Middle frontal gyrus (tissue), 1 donor: ENCODE measurements at regions not wholly inside any gene's neighbourhood (a gene's known extent, or its start where the extent isn't known, plus 50 kb on each side); places are given as distances from the start of the nearest gene placed in this dataset.
"Not testable (repeated sequence)": the region's sequence is repeated elsewhere in the genome, so short reads cannot be mapped to it uniquely, and the experiment has no call there.

Experiments
- DNase-seq: peaks from one replicate; pipeline ENCODE4 v3.0.0-alpha.2; 2015; ENCODE audit warnings: low spot score; ENCODE audit errors: extremely low spot score

DNA sequence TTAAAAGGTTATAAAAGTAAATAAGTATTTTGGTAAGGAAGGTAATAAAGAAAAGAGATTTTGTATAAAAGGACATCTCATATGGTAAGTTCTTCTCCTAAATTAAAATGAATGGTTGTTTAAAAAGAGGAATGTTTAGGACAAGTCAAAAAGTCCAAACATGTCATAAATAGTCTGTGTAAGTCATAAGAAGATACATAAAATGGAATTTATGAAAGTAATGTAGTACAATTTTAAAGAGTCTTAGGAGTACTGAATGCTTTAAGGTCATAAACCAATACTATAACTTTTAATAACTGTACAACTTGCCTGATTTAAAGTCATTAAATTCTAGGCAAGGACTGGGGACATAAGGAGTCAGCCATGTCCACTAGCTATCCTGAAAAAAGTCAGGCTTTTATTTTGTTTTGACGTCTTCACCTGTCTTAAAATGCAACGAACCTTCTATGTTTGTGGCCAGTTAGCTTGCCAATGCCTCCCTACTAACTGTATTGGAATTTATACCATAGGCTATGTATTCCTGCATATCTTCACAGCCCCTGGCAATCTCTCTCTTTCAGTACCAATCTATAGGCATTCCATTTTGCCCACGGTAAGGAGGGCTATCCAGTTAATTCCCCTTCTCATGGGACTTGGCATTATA, 312.3 kb upstream of the LRRTM4 start:
- no peak for DNase-seq

DNA sequence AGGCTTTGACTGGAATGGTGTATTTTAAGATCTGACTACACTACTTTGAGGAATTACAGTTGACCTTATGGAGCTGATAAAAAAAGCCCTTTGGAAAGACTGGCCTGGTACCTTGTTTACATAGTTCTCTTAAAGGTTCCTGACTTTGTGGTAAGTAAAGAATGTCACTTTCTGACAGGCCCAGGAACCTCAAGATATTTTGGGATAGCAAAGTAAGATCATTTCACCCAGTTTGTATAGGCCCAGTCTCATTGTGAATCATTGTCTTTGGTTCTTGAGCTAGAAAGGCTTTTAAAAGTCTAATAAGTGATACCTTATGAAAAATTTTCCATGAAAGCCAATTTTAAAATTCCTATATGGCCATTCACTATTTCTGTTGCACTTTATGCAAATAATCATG, 316.3 kb upstream of the LRRTM4 start:
- no peak for DNase-seq

DNA sequence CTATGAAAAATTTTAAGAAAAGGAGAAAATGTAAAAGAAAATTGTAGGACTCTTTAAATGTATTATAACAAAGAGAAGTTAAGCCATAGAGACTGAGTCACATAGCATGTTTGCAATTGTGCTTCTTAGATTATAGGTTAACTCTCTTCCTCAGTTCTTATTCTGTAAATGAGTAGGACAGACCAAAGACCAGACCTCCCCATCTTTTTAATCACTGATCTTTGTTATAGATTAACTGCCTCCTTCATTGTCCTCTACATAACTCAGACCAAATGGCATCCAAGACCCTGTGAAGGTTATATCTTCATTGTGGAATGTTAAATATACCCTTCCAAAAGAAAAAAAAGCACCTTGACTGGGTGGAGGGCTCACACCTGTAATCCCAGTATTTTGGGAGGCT, 316.9 kb upstream of the LRRTM4 start:
- no peak for DNase-seq

DNA sequence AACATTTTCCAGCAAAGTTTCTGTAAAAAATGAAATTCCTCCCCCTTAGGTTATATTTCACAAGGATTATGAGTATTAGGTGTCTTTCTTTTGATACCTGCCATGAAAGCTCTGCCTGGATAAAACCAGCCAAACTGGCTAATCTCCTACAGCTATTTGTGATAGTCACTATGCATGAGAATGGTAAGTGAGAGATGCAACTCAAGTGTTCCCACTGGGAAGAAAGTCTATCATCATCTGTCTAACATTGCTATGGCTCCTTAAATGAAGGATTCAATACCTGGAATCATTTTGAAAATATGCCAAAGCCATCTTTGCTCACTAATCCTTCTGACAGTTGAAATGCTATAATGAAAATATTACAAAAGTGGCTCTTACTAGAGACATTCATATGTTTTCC, 339.9 kb upstream of the LRRTM4 start:
- no peak for DNase-seq

DNA sequence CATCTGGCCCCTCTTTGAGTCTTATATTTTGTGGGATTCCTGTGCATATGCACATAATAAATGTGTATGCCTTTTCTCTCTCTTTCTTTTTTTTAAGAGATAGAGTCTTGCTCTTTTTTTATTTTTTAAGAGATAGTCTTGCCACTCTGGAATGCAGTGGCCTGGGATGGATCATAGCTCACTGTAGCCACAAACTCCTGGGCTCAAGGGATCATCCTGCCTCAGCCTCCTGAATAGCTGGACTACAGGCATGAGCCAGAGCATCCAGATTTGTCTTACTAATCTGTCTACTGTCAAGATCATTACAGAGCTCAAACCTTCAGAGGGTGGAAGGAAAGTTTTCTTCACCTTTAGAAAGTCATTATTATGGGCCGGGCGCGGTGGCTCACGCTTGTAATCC, 342.2 kb upstream of the LRRTM4 start:
- no peak for DNase-seq

DNA sequence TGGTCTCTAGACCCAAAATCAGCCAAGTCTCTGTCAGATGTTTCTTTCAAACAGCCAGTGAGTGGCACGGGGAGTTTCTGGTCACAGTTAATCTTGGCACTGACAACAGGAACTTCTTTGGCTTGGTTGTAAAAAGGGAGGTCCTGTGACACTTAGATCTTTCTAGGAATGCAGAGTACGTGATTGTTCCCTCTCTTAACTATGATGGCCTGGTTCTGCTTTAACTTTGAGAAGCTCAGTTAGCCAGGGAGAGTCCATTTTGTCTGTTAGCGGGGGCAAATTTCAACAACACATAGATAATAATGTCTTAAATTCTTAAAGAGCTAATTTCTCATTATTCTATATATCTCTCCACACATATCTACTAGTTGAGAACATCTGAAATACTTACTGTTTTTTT, 344.5 kb upstream of the LRRTM4 start:
- DNase-seq = no peak

DNA sequence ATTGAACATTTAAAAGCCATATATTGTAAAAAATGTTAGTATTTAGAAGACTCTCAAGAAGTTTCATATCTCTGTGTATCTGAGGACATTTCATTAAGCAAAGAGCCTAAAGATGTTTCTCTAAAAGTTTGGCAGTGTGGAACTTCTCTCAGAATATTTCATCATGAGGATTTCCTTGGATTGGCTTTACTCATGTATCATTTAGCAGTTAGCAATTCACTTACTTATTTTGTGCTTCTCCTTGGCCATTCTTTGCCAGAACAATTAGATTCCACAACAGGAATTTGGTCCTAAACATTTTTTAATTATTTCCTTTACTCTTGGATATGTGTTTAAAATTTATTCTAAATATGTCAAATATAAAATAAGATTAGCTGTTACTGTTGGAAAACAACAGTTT, 345.0 kb upstream of the LRRTM4 start:
- DNase-seq = no peak

DNA sequence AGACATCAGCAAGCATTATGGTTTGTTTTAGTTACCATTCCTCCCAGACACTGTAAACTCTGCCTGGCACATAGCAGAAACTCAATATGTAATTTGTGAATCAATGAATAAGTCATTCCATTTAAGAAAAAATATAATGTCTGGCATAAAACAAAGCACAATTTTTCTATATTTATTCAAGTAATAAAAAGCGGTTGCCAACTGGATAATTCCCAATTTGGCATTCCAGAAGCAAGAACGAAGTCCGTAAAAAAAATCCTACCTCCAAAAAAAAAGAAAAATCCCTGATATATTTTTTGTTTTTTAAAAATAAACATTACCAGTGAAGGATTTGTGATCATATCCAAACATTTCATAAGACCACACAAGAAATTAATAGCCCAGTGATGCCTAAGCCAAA, 351.3 kb upstream of the LRRTM4 start:
- no peak for DNase-seq

DNA sequence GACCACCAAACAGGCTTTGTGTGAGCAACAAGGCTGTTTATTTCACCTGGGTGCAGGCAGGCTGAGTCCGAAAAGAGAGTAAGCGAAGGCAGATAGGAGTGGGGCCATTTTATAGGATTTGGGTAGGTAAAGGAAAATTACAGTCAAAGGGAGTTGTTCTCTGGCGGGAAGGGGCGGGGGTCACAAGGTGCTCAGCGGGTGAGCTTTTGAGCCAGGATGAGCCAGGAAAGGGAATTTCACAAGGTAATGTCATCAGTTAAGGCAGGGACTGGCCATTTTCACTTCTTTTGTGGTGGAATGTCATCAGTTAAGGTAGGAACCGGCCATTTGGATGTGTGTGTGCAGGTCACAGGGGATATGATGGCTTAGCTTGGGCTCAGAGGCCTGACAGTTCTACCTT, 378.0 kb upstream of the LRRTM4 start:
- not testable (repeated sequence) for DNase-seq

DNA sequence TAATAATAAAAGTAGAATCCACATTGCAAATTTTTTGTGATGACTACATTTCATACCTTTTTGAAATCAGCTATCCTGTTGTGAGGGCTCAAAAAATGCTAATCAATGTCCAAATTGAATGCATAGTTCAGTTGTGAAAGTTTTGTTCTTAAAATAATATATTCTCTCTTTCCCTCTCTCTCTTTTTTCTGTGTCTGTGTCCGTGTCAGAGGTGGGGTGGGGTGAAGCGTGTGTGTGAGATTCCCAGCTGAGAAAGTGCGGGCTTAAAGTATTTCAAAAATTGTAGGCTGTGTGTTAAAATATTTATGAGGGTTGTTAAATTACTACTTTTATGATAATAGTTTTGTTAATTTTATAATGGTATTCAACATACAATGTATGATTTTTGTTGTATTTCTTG, 388.0 kb upstream of the LRRTM4 start:
- DNase-seq = no peak

DNA sequence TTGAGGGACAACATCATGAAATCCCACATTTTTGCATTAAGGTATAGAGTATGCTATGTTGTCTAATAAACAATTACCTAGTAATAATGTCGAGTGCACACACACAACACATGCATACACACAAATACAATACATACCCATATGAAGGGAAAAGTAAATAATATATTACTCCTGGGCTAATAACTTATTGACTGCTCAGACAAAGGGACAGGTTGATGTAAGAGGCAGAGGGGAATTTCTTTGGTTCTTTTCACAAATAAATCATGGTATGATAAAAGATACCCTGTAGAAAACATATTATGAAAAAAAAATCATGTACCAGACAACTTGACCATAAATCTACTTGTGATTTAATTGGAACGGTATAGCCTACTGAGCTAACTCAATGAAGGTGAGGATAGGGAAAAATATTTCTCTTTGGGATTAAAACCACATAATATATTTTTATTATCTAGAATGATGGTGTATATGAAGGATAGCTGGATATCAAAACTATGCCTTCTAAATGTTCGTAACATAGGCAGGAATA, 398.7 kb upstream of the LRRTM4 start:
- no peak for DNase-seq

DNA sequence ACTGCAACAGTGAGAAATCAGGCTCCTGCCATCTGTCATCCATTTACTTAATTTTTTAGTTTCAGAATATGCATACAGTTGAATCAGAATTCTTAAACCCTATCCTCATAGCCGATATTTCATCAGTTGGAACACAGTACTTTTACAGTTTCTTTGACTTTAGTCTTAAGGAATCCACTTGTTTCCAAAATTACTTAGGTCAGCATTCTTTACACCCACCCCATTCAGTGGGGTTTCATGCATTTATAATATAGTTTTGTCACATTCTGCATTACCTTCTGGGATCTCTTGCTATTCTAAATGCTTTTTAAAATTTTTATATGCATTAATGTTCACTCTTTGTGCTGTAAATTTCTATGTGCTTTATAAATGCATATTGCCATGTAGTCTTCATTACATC, 400.4 kb upstream of the LRRTM4 start:
- no peak for DNase-seq

DNA sequence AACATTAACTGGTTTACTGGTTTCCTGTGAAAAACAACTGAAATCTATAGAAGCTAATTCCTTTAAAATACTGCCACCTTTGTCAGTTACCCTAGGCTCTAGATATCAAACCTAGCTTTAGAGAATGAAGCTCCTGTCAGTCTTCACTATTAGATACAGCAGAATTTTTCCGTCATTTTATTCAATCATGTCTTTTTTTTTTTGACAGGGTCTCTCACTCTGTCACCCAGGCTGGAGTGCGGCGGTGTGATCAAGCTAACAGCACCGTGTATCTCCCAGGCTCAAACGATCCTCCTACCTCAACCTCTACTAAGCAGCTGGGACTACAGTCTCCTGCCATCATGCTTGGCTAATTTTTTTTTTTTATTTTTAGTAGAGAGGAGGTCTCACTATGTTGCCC, 415.2 kb upstream of the LRRTM4 start:
- no peak for DNase-seq

DNA sequence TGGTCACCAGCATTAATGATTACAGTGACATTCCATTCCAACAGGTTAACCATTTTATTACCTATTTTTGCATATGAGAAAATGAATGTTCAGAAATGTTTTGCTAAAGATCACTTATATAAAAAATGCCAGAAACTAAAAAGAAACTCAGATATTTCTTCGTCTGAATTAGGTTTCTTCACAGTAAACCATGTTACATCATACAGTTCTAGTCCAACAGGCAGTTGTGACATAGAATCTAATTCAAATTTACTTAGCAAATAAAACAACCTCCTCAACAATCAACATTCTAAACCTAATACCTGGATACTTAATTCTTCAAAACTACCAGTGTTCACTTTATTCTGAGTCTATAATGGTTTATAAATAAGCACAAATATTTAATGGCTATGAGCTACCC, 416.3 kb upstream of the LRRTM4 start:
- no peak for DNase-seq

DNA sequence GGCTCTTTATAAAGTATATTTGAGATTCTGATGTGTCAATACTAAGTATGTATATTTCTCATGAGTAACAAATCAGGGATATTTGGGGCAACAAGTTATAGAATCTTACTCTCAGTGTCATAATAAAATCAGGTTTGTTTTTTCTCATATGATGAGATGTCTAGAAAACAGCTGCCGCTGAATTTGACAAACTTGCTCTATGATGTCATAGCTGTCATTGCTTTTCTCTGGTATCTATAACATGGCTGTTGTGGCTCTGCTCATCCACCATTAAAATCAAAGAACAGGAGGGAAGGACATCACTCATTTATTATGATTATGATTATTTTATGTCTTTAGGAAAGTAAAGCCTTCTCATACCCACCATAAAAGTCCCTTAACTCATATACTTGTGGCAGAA, 417.2 kb upstream of the LRRTM4 start:
- DNase-seq = no peak

DNA sequence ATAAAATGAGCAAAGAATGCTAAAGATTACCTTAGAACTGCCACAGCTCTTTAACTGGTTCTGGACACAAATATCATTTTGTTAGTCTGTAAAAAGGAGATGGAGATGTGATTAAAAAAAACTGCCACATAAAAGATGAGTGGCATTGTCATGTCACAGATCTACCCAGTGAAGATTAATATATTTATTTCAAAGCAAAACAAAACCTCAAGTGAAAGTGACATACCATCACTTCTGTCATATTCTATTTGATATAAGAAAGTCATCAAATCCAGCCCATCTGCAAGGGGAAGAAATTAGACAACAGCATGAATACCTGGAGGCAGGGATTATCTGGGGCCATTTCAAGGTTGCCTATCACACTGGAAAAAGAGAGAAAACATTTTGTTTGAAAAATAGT, 417.6 kb upstream of the LRRTM4 start:
- no peak for DNase-seq

DNA sequence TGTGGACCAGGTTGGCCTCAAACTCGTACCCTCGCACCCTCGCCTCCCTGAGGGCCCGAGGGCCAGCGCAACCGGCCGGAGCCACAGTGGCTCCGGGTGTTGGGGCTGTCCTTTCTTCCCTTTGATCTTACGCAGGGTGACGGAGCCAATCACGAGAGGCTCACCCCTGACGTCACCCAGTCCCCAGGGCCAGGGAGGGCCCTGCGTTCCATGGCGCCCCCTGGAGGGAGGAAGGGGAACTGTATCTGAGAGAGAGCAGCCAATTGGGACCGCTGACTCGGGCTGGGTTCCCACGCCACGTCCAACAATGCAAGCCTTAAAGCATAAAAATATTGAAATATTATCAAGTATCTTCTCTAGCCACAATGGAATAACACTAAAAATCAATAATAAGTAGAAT, 432.8 kb upstream of the LRRTM4 start:
- DNase-seq = no peak

DNA sequence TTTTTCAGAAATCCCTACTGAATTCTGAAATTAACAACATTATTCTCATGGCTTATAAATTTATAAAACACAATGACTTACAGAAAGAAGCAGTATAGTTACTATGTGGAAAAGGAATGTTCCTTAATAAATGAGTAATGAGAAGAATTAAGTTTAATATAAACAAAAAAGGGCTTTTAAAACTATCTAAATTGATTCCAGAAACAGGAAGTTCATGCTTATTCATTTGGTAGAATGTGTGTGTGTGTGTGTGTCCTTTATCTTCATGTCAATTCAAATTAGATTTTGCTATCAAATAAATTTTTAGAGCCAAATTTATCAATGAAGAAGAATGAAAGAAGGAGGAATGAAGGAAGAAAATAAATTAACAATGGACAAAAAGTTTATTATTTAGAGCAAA, 440.8 kb upstream of the LRRTM4 start:
- DNase-seq = no peak

DNA sequence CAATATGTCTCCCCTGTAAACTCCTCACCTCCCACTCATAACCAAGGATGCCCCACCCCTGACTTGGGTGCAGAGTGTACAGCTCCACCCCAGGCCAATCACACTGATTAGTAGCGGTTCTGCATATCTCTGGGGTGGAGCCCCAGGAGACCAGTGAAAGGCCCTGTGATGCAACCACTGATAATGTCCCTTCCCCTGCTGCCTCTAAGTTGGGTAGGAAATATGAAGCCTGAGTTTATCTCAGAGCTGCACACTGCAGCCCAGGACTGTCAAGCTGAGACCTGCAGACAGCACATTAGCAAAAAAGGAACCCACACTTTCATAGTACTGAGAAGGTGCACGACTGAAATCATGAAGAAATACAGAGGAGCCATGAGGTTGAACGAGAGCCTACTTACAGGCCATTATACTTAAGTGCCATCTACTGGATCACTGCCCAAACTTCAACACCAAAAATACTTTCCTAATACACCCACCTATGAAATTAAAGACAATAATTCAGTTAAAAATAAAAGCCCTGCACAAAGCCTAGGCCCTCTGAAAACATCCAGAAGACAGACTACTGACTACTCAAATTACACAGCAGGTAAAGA, 455.4 kb upstream of the LRRTM4 start:
- no peak for DNase-seq

DNA sequence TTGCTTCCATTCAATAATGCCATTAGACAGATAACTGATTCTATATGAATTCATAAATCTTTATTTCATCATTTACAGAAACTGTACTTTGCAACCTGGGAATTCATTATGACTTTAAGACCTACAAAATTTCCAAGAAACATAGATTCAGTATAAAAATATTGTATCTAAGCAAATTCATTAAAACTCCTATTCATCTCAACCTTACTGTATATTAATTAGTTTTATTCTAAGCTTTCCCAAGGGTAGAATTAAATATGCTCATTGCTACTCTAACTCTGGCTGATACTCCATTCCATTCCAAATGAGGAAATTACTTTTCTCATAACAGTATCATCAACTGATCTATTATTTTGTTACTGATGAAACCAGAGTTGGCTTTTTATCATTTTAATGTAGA, 473.0 kb upstream of the LRRTM4 start:
- no peak for DNase-seq

DNA sequence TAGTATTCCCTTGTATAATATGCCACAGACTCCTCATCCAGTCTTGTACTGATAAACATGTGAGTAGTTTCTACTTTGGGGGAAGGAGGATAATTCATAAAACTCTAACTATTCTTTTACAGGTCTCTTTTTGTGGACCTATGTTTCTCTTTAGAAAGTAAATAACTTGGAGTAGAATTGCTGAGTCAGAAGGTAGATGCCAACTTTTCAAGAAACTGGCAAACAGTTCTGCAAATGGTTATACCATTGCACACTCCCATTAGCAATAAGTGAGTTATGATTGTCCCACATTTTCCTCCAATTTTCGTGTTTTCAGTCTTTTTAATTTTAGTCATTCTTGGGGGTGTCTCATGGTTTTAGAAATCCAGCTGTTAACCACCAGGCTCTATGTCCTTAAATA, 477.2 kb upstream of the LRRTM4 start:
- DNase-seq = no peak

DNA sequence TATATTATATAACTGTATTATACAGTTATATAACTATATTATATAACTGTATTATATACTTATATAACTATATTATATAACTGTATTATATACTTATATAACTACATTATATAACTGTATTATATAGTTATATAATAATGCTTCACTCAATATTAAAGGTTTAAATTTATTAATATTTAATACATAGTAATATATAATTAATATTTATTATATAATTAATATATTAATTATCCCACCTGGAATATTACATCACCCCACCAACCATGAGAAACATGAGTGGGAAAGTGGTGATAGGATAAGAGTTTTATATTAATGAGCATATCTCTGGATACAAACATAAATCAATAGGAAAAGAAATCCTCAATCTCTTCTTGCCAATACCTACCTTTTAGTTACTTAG, 487.1 kb upstream of the LRRTM4 start:
- DNase-seq = no peak

DNA sequence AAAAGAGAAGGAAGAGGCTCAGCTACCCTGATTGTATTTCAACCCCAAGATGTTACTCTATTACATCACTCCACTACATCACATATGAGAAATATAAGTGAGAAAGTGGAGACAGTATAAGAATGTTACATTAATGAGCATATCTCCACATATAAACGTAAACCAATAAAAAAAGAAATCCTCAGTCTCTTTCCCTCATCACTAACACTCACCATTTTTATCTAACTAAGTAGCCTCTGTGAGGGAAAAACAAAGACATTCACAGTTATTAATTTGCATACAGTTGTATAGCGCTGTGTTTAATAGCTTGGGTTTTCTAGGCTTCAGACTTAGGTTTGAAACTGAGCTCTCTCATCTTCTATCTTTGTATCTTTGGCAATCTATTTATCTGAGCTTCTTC, 489.1 kb upstream of the LRRTM4 start:
- DNase-seq = no peak

DNA sequence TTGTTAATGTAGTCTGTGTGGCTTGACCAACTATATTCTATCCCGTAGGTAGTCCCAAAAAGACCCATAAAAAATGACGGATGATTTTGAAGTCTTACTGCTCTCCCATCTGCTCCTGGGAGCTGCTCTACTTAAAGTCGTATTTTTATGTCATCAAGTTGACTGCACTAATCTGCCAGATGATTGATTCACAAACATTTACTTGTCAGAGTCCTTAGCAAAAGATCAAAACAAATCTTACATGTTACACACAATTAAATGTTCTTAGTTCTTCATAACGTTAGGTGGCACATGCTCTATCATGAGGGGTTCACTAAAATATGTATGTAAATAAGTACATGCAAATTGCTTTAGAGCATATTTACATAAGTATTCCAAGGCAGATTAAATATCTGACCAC, 498.3 kb upstream of the LRRTM4 start:
- no peak for DNase-seq
